Right atrium auricular region (tissue), 2 donors: ENCODE measurements at regions not wholly inside any gene's neighbourhood (a gene's known extent, or its start where the extent isn't known, plus 50 kb on each side); places are given as distances from the start of the nearest gene placed in this dataset.

Source experiments
- DNase-seq: peaks from one replicate; pipeline ENCODE4 v3.0.0-alpha.2; 2019; ENCODE audit warnings: low spot score
- H3K27ac ChIP-seq, 2 donors: fragments of 200-600 bp; sonication (generic); 1 replicate in 1 of 2; 2 replicates in 1 of 2; pipeline ENCODE4 v1.5.1; 2016 to 2019
- H3K27me3 ChIP-seq, 2 donors: fragments of 200-600 bp; sonication (generic); one replicate each; pipeline versions ENCODE4 v1.5.1 to v1.6.0; 2017 to 2019
- H3K36me3 ChIP-seq: fragments of 200-600 bp; sonication (generic); one replicate; pipeline ENCODE4 v1.5.1; 2016
- H3K4me1 ChIP-seq, 2 donors: fragments of 200-600 bp; sonication (generic); one replicate each; pipeline versions ENCODE4 v1.5.1 to v1.6.0; 2017 to 2019
- H3K4me3 ChIP-seq, 2 donors: fragments of 200-600 bp; sonication (generic); 1 replicate in 1 of 2; 2 replicates in 1 of 2; pipeline ENCODE4 v1.5.1; 2017 to 2019; ENCODE audit warnings: mild to moderate bottlenecking in 1 of 2, moderate library complexity in 1 of 2
- H3K9me3 ChIP-seq, 2 donors: fragments of 200-600 bp; sonication (generic); one replicate each; pipeline ENCODE4 v1.5.1; 2019
- TF ChIP-seq, protein P1 (sequence below), 2 donors: fragments of 200-600 bp; sonication (generic); IDR thresholded peaks; one replicate each; pipeline ENCODE4 v1.5.1; 2019; ENCODE audit warnings: antibody characterized with exemption in 2 of 2

- no peaks in the 10 kb centered on the region for H3K9me3 ChIP-seq
- no peaks in the 10 kb centered on the region for H3K36me3 ChIP-seq
- no peak for DNase-seq
- TF ChIP-seq, protein P1, sequence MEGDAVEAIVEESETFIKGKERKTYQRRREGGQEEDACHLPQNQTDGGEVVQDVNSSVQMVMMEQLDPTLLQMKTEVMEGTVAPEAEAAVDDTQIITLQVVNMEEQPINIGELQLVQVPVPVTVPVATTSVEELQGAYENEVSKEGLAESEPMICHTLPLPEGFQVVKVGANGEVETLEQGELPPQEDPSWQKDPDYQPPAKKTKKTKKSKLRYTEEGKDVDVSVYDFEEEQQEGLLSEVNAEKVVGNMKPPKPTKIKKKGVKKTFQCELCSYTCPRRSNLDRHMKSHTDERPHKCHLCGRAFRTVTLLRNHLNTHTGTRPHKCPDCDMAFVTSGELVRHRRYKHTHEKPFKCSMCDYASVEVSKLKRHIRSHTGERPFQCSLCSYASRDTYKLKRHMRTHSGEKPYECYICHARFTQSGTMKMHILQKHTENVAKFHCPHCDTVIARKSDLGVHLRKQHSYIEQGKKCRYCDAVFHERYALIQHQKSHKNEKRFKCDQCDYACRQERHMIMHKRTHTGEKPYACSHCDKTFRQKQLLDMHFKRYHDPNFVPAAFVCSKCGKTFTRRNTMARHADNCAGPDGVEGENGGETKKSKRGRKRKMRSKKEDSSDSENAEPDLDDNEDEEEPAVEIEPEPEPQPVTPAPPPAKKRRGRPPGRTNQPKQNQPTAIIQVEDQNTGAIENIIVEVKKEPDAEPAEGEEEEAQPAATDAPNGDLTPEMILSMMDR (IDR thresholded peaks at IDR 0.05): no peak
- no peaks in the 10 kb centered on the region for H3K27me3 ChIP-seq
- no peak overlapping the region for H3K27ac ChIP-seq
- no peak overlapping the region for H3K4me3 ChIP-seq
- H3K4me1 ChIP-seq: peaks cover 0 to 29% of the 10 kb centered on the region in 2 donors
Measured at GRCh38 chr2:19752500-19752899, 149.3 kb downstream of the TTC32 start.

- TF ChIP-seq, protein P1 (IDR thresholded peaks at IDR 0.05): no peak
- Histone ChIP-seq H3K27me3 (no peaks in the 10 kb centered on the region), H3K36me3 (no peaks in the 10 kb centered on the region), H3K9me3 (no peaks in the 10 kb centered on the region), H3K4me3 (no peak overlapping the region), H3K4me1 (peaks cover 0 to 30% of the 10 kb centered on the region in 2 donors), H3K27ac (no peak overlapping the region)
- no peak for DNase-seq
Measured at GRCh38 chr2:19751631-19752030, 150.2 kb downstream of the TTC32 start.

GRCh38 chr2:19750136-19750535 lies 151.6 kb downstream of the TTC32 start:
- DNase-seq: no peak
- Histone ChIP-seq H3K36me3 (no peaks in the 10 kb centered on the region), H3K27me3 (no peaks in the 10 kb centered on the region), H3K9me3 (no peaks in the 10 kb centered on the region), H3K4me3 (no peak overlapping the region), H3K27ac (no peak overlapping the region), H3K4me1 (peaks cover 0 to 30% of the 10 kb centered on the region in 2 donors)
- TF ChIP-seq, protein P1 (IDR thresholded peaks at IDR 0.05): no peak

GRCh38 chr2:19749507-19749836 lies 152.3 kb downstream of the TTC32 start:
- TF ChIP-seq, protein P1 (IDR thresholded peaks at IDR 0.05): no peak
- no peak for DNase-seq
- Histone ChIP-seq H3K27ac (no peak overlapping the region), H3K9me3 (no peaks in the 10 kb centered on the region), H3K4me1 (peaks cover 0 to 24% of the 10 kb centered on the region in 2 donors), H3K4me3 (no peak overlapping the region), H3K36me3 (no peaks in the 10 kb centered on the region), H3K27me3 (no peaks in the 10 kb centered on the region)

- H3K4me1 ChIP-seq: peaks cover 0 to 19% of the 10 kb centered on the region in 2 donors
- H3K27ac ChIP-seq: no peak overlapping the region
- H3K9me3 ChIP-seq: no peaks in the 10 kb centered on the region
- H3K27me3 ChIP-seq: no peaks in the 10 kb centered on the region
- no peaks in the 10 kb centered on the region for H3K36me3 ChIP-seq
- TF ChIP-seq, protein P1 (IDR thresholded peaks at IDR 0.05): no peak
- no peak overlapping the region for H3K4me3 ChIP-seq
- no peak for DNase-seq
Measured at GRCh38 chr2:19748711-19749506, 152.9 kb downstream of the TTC32 start.

DNA sequence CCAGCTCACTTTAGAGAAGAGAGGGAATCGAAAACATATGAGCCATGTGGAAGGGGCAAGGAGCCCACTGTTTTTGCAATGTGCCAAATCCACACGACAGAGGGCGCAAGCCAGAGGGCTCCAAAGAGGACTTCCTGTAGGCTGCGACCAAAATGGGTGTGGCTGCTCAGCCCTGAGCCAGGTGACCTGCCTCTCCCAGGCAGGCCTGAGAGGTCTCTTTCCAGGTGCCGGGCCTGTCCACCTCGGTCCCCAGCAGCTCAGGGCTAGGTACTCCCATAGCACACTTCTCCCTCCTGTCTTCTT lies 153.8 kb downstream of the TTC32 start:
- H3K4me1 ChIP-seq: peaks cover 0 to 19% of the 10 kb centered on the region in 2 donors
- TF ChIP-seq, protein P1 (IDR thresholded peaks at IDR 0.05): no peak
- no peaks in the 10 kb centered on the region for H3K27me3 ChIP-seq
- H3K36me3 ChIP-seq: no peaks in the 10 kb centered on the region
- no peak overlapping the region for H3K27ac ChIP-seq
- peak; percentile 51 for DNase-seq
- no peaks in the 10 kb centered on the region for H3K9me3 ChIP-seq
- H3K4me3 ChIP-seq: no peak overlapping the region
